Neural cell (in vitro differentiated cells): ENCODE measurements at regions not wholly inside any gene's neighbourhood (a gene's known extent, or its start where the extent isn't known, plus 50 kb on each side); places are given as distances from the start of the nearest gene placed in this dataset.

ENCODE experiments used
- EP300 ChIP-seq: fragments of 450-650 bp; conservative IDR thresholded peaks from 2 replicates; pipeline ENCODE4 v1.6.1; 2014; ENCODE audit warnings: antibody characterized with exemption, mild to moderate bottlenecking, moderate library complexity; ENCODE audit not compliant: poor library complexity, severe bottlenecking
- EZH2 ChIP-seq: fragments of 200-600, 300-800 bp; shearing (Covaris generic), sonication (generic); IDR thresholded peaks from 2 replicates; pipeline ENCODE4 v1.6.1; 2014; ENCODE audit warnings: antibody characterized with exemption, low read length, borderline replicate concordance, mild to moderate bottlenecking; ENCODE audit not compliant: insufficient read depth, poor library complexity, severe bottlenecking
- MXI1 ChIP-seq: fragments of 450-650 bp; conservative IDR thresholded peaks from 2 replicates; pipeline ENCODE4 v1.6.1; 2014; ENCODE audit warnings: antibody characterized with exemption, mild to moderate bottlenecking; ENCODE audit not compliant: poor library complexity, severe bottlenecking
- POLR2AphosphoS5 ChIP-seq: IDR thresholded peaks from 2 replicates; pipeline ENCODE4 v1.6.1; 2012
- RAD21 ChIP-seq: fragments of 450-650 bp; conservative IDR thresholded peaks from 2 replicates; pipeline ENCODE4 v1.6.1; 2014; ENCODE audit warnings: antibody characterized with exemption, mild to moderate bottlenecking, moderate library complexity
- SMC3 ChIP-seq: fragments of 450-650 bp; conservative IDR thresholded peaks from 2 replicates; pipeline ENCODE4 v1.6.1; 2014; ENCODE audit warnings: antibody characterized with exemption, mild to moderate bottlenecking, moderate library complexity; ENCODE audit not compliant: poor library complexity
- TAF1 ChIP-seq: IDR thresholded peaks from 2 replicates; pipeline ENCODE4 v1.6.1; 2012; ENCODE audit warnings: low read depth
- TF ChIP-seq, protein P1 (sequence below): fragments of 450-650 bp; IDR thresholded peaks from 2 replicates; pipeline ENCODE4 v1.5.1; 2014; ENCODE audit warnings: antibody characterized with exemption, mild to moderate bottlenecking, moderate library complexity; ENCODE audit not compliant: poor library complexity, severe bottlenecking
- TF ChIP-seq, protein P2 (sequence below): IDR thresholded peaks from 2 replicates; pipeline ENCODE4 v1.6.1; 2012; ENCODE audit warnings: borderline replicate concordance

- TF ChIP-seq, protein P1, sequence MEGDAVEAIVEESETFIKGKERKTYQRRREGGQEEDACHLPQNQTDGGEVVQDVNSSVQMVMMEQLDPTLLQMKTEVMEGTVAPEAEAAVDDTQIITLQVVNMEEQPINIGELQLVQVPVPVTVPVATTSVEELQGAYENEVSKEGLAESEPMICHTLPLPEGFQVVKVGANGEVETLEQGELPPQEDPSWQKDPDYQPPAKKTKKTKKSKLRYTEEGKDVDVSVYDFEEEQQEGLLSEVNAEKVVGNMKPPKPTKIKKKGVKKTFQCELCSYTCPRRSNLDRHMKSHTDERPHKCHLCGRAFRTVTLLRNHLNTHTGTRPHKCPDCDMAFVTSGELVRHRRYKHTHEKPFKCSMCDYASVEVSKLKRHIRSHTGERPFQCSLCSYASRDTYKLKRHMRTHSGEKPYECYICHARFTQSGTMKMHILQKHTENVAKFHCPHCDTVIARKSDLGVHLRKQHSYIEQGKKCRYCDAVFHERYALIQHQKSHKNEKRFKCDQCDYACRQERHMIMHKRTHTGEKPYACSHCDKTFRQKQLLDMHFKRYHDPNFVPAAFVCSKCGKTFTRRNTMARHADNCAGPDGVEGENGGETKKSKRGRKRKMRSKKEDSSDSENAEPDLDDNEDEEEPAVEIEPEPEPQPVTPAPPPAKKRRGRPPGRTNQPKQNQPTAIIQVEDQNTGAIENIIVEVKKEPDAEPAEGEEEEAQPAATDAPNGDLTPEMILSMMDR, result no peak
- TF ChIP-seq POLR2AphosphoS5 (peak; percentile 63), TAF1 (no peak), EP300 (peak; percentile 79), MXI1 (no peak), EZH2 (no peak), SMC3 (no peak), RAD21 (peak; percentile 18)
- TF ChIP-seq, protein P2, sequence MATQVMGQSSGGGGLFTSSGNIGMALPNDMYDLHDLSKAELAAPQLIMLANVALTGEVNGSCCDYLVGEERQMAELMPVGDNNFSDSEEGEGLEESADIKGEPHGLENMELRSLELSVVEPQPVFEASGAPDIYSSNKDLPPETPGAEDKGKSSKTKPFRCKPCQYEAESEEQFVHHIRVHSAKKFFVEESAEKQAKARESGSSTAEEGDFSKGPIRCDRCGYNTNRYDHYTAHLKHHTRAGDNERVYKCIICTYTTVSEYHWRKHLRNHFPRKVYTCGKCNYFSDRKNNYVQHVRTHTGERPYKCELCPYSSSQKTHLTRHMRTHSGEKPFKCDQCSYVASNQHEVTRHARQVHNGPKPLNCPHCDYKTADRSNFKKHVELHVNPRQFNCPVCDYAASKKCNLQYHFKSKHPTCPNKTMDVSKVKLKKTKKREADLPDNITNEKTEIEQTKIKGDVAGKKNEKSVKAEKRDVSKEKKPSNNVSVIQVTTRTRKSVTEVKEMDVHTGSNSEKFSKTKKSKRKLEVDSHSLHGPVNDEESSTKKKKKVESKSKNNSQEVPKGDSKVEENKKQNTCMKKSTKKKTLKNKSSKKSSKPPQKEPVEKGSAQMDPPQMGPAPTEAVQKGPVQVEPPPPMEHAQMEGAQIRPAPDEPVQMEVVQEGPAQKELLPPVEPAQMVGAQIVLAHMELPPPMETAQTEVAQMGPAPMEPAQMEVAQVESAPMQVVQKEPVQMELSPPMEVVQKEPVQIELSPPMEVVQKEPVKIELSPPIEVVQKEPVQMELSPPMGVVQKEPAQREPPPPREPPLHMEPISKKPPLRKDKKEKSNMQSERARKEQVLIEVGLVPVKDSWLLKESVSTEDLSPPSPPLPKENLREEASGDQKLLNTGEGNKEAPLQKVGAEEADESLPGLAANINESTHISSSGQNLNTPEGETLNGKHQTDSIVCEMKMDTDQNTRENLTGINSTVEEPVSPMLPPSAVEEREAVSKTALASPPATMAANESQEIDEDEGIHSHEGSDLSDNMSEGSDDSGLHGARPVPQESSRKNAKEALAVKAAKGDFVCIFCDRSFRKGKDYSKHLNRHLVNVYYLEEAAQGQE, result peak; percentile 61
These were observed 62.1 kb upstream of the ZNF536 start for GRCh38 chr19:30309905-30310601.
